Osteoblast (primary cell): ENCODE measurements at regions not wholly inside any gene's neighbourhood (a gene's known extent, or its start where the extent isn't known, plus 50 kb on each side); places are given as distances from the start of the nearest gene placed in this dataset.

Experiments used
- DNase-seq: peaks from one replicate; pipeline ENCODE4 v3.0.0; 2011; ENCODE audit warnings: low spot score, mixed read lengths; ENCODE audit not compliant: insufficient read length; ENCODE audit errors: missing footprints
- H2AFZ ChIP-seq: 2 replicates; pipeline ENCODE4 v1.6.0; 2011; ENCODE audit warnings: mild to moderate bottlenecking, low read length
- H3K27ac ChIP-seq: 2 replicates; pipeline ENCODE4 v1.5.1; 2011; ENCODE audit warnings: mild to moderate bottlenecking, low read depth, low read length, moderate library complexity
- H3K27me3 ChIP-seq: 2 replicates; pipeline ENCODE4 v1.6.0; 2012; ENCODE audit warnings: mild to moderate bottlenecking, control low read depth, inconsistent platforms, low read length, moderate library complexity; ENCODE audit not compliant: insufficient read depth
- H3K36me3 ChIP-seq: 2 replicates; pipeline ENCODE4 v1.5.1; 2011; ENCODE audit warnings: mild to moderate bottlenecking, low read length, control low read depth, moderate library complexity; ENCODE audit not compliant: insufficient read depth
- H3K4me1 ChIP-seq: 2 replicates; pipeline ENCODE4 v1.5.1; 2011; ENCODE audit warnings: mild to moderate bottlenecking, low read length, control low read depth, moderate library complexity; ENCODE audit not compliant: insufficient read depth
- H3K4me2 ChIP-seq: 2 replicates; pipeline ENCODE4 v1.6.0; 2011; ENCODE audit warnings: mild to moderate bottlenecking, low read length; ENCODE audit not compliant: insufficient read depth
- H3K4me3 ChIP-seq: fragments of 200-600 bp; sonication (generic); 3 replicates; pipeline ENCODE4 v1.5.1; 2012; ENCODE audit warnings: mild to moderate bottlenecking, low read length, inconsistent platforms; ENCODE audit not compliant: insufficient read depth
- H3K79me2 ChIP-seq: 2 replicates; pipeline ENCODE4 v1.6.0; 2012; ENCODE audit warnings: mild to moderate bottlenecking, low read length, control low read depth, inconsistent platforms; ENCODE audit not compliant: insufficient read depth
- H3K9me3 ChIP-seq: 2 replicates; pipeline ENCODE4 v1.5.1; 2011; ENCODE audit warnings: low read depth, low read length, control low read depth
- H4K20me1 ChIP-seq: 2 replicates; pipeline ENCODE4 v1.6.0; 2012; ENCODE audit warnings: mild to moderate bottlenecking, low read length, control low read depth; ENCODE audit not compliant: insufficient read depth
- CTCF ChIP-seq: IDR thresholded peaks from 2 replicates; pipeline ENCODE4 v1.5.1; 2011; ENCODE audit warnings: mild to moderate bottlenecking, low read depth, low read length, moderate library complexity; ENCODE audit errors: extremely low read depth

GRCh38 chr3:36227980-36228379 is 152.3 kb upstream of the STAC start:
- no peak overlapping the region for H3K4me3 ChIP-seq
- H3K27me3 ChIP-seq, result no peaks in the 10 kb centered on the region
- H3K4me1 ChIP-seq, result no peaks in the 10 kb centered on the region
- no peak overlapping the region for H2AFZ ChIP-seq
- no peak for DNase-seq
- no peak overlapping the region for H3K27ac ChIP-seq
- H3K36me3 ChIP-seq, result no peaks in the 10 kb centered on the region
- H3K79me2 ChIP-seq, result no peaks in the 10 kb centered on the region
- TF ChIP-seq CTCF, result no peak
- H4K20me1 ChIP-seq, result no peaks in the 10 kb centered on the region
- H3K4me2 ChIP-seq, result no peak overlapping the region
- H3K9me3 ChIP-seq, result no peaks in the 10 kb centered on the region

- H3K9me3 ChIP-seq, result no peaks in the 10 kb centered on the region
- no peak for DNase-seq
- no peaks in the 10 kb centered on the region for H3K4me1 ChIP-seq
- no peak overlapping the region for H3K4me2 ChIP-seq
- H3K27ac ChIP-seq, result no peak overlapping the region
- H3K4me3 ChIP-seq, result no peak overlapping the region
- no peaks in the 10 kb centered on the region for H3K36me3 ChIP-seq
- TF ChIP-seq CTCF, result no peak
- no peaks in the 10 kb centered on the region for H3K27me3 ChIP-seq
- H4K20me1 ChIP-seq, result no peaks in the 10 kb centered on the region
- no peak overlapping the region for H2AFZ ChIP-seq
- no peaks in the 10 kb centered on the region for H3K79me2 ChIP-seq
These were observed 150.8 kb upstream of the STAC start for GRCh38 chr3:36229496-36229895.

- H4K20me1 ChIP-seq, result no peaks in the 10 kb centered on the region
- H3K36me3 ChIP-seq, result no peaks in the 10 kb centered on the region
- H3K27ac ChIP-seq, result no peak overlapping the region
- TF ChIP-seq CTCF, result no peak
- no peaks in the 10 kb centered on the region for H3K79me2 ChIP-seq
- H3K4me3 ChIP-seq, result no peak overlapping the region
- H2AFZ ChIP-seq, result no peak overlapping the region
- no peak overlapping the region for H3K4me2 ChIP-seq
- H3K4me1 ChIP-seq, result no peaks in the 10 kb centered on the region
- no peaks in the 10 kb centered on the region for H3K27me3 ChIP-seq
- no peaks in the 10 kb centered on the region for H3K9me3 ChIP-seq
- DNase-seq, result no peak
These were observed 147.4 kb upstream of the STAC start for GRCh38 chr3:36232797-36233489.

- no peak overlapping the region for H3K27ac ChIP-seq
- DNase-seq, result no peak
- H3K4me1 ChIP-seq, result no peaks in the 10 kb centered on the region
- no peak overlapping the region for H2AFZ ChIP-seq
- no peaks in the 10 kb centered on the region for H3K79me2 ChIP-seq
- H3K4me2 ChIP-seq, result no peak overlapping the region
- H3K27me3 ChIP-seq, result no peaks in the 10 kb centered on the region
- no peaks in the 10 kb centered on the region for H4K20me1 ChIP-seq
- TF ChIP-seq CTCF, result no peak
- no peak overlapping the region for H3K4me3 ChIP-seq
- no peaks in the 10 kb centered on the region for H3K9me3 ChIP-seq
- no peaks in the 10 kb centered on the region for H3K36me3 ChIP-seq
These were observed 135.6 kb upstream of the STAC start for GRCh38 chr3:36244728-36245127.
